Right hindlimb (tissue), 1 donor: ENCODE measurements at regions not wholly inside any gene's neighbourhood (a gene's known extent, or its start where the extent isn't known, plus 50 kb on each side); places are given as distances from the start of the nearest gene placed in this dataset.

Experiments
- DNase-seq: peaks from one replicate; pipeline ENCODE4 v3.0.0-alpha.2; 2018

GRCh38 chr14:100470523-100470897 lies 116.7 kb downstream of the BEGAIN start:
- DNase-seq: no peak

GRCh38 chr14:100471441-100472093 lies 115.7 kb downstream of the BEGAIN start:
- no peak for DNase-seq

GRCh38 chr14:100472094-100472455 lies 115.1 kb downstream of the BEGAIN start:
- no peak for DNase-seq

GRCh38 chr14:100472491-100472890 lies 114.7 kb downstream of the BEGAIN start:
- DNase-seq: no peak

GRCh38 chr14:100473249-100473648 lies 114.0 kb downstream of the BEGAIN start:
- no peak for DNase-seq

GRCh38 chr14:100474196-100474595 lies 113.0 kb downstream of the BEGAIN start:
- no peak for DNase-seq

GRCh38 chr14:100475268-100475667 lies 111.9 kb downstream of the BEGAIN start:
- DNase-seq: no peak

- DNase-seq: no peak
These were observed 111.0 kb downstream of the BEGAIN start for GRCh38 chr14:100476012-100476822.

GRCh38 chr14:100484531-100485267 lies 102.5 kb downstream of the BEGAIN start:
- no peak for DNase-seq

GRCh38 chr14:100486025-100486828 lies 101.0 kb downstream of the BEGAIN start:
- peak; percentile 88 for DNase-seq
